ENCODE measurements at regions not wholly inside any gene's neighbourhood (a gene's known extent, or its start where the extent isn't known, plus 50 kb on each side); places are given as distances from the start of the nearest gene placed in this dataset.
"Not testable (repeated sequence)": the region's sequence is repeated elsewhere in the genome, so short reads cannot be mapped to it uniquely, and the experiment has no call there.

DNA sequence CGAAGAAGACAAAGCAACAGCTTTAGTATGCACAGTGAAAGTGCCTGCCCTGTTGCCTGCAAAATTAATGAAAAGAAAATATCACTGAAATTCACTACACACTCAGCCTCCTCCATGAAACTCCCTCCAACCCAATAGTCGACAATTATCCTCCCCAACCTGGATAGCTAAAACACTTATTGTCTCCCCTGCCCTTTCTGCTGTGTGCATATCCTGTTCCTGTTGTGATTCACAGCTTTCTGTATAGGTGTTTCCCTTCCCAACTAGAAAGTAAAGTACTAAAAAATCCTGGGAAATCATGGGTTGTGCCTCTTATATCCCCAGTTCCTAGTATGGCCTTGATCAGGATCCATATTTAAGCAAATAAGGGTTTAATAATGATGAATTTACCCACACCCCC, 412.1 kb downstream of the LTN1 start:
- no peak for DNase-seq (ENCODE audit: extremely low read depth, low read depth)
- no peak overlapping the region for H3K4me3 ChIP-seq (replicated peaks; ENCODE audit: low read depth, low read length)
- TF ChIP-seq CTCF (IDR thresholded peaks at IDR 0.05; ENCODE audit: low read depth, low read length, missing control alignments): no peak

DNA sequence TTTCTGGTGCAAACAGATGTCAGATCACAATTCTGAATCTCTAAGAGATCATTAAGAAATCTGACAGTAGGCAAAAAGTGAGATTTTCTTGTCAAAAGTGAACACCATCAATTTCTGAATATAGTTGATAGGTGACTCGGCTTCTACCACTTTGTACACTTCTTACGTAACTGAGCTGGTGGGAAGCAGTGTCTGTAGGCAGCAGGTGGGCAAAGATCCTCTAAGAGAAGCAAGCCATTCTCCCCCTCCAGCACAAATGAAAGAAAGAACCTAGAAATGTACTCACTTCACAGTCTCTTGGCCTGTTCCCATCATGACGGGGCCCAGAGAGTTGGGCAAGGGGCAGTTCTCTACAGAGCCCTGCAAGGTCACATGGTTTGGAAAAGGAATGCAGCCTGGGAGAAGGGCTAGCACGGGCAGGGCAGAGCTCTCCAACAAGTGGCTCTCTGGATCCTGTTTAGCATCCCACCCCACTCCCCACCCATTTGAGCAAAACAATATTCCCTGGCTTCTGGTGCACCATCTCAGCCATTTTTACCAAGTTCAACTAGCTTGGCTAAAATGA, 412.6 kb downstream of the LTN1 start:
- TF ChIP-seq CTCF (IDR thresholded peaks at IDR 0.05; ENCODE audit: low read depth, low read length, missing control alignments): no peak
- no peak overlapping the region for H3K4me3 ChIP-seq (replicated peaks; ENCODE audit: low read depth, low read length)
- no peak for DNase-seq (ENCODE audit: extremely low read depth, low read depth)

DNA sequence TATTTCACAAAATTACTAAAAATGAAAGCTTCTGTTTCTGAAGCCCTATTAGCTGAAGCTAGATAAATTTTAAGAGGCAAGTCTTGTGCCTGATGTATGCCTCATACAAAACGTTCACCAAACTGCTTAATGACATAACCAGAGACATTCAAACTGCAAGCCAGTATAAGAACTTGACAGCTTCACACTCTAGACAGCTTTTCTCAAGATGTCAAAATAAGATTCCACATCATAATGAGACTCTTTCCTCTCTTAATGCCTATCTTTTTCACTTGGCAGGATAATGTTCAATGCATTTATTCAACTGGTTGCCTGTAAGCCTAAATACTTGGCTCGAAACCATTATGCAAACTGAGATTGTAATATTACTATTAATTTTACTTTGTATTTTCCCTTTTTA, 424.0 kb downstream of the LTN1 start:
- DNase-seq (ENCODE audit: extremely low read depth, low read depth): no peak
- TF ChIP-seq CTCF (IDR thresholded peaks at IDR 0.05; ENCODE audit: low read depth, low read length, missing control alignments): no peak
- no peak overlapping the region for H3K4me3 ChIP-seq (replicated peaks; ENCODE audit: low read depth, low read length)

GRCh38 chr21:28563933-28564332, 428.7 kb downstream of the LTN1 start:
- DNase-seq (ENCODE audit: extremely low read depth, low read depth); H3K4me3 ChIP-seq (replicated peaks; ENCODE audit: low read depth, low read length): not testable (repeated sequence)

- DNase-seq (ENCODE audit: extremely low read depth, low read depth): no peak
Measured at GRCh38 chr21:28561772-28562171, 430.9 kb downstream of the LTN1 start.

GRCh38 chr21:28554660-28555475, 437.8 kb downstream of the LTN1 start:
- no peak overlapping the region for H3K4me3 ChIP-seq (replicated peaks; ENCODE audit: low read depth, low read length)
- no peak for DNase-seq (ENCODE audit: extremely low read depth, low read depth)
- TF ChIP-seq CTCF (IDR thresholded peaks at IDR 0.05; ENCODE audit: low read depth, low read length, missing control alignments): no peak

More at GRCh38 chr21:28561772-28562171, 430.9 kb downstream of the LTN1 start:
- no peak overlapping the region for H3K4me3 ChIP-seq (replicated peaks; ENCODE audit: low read depth, low read length)
- no peak for TF ChIP-seq CTCF (IDR thresholded peaks at IDR 0.05; ENCODE audit: low read depth, low read length, missing control alignments)

GRCh38 chr21:28550057-28550825, 442.4 kb downstream of the LTN1 start:
- no peak for TF ChIP-seq CTCF (IDR thresholded peaks at IDR 0.05; ENCODE audit: low read depth, low read length, missing control alignments)
- H3K4me3 ChIP-seq (replicated peaks; ENCODE audit: low read depth, low read length): no peak overlapping the region
- DNase-seq (ENCODE audit: extremely low read depth, low read depth): no peak

Measured in HFF-Myc (cell line).